ENCODE measurements at regions not wholly inside any gene's neighbourhood (a gene's known extent, or its start where the extent isn't known, plus 50 kb on each side); places are given as distances from the start of the nearest gene placed in this dataset.

- no peak for TF ChIP-seq HNF4A (conservative IDR thresholded peaks at IDR 0.05)
- TF ChIP-seq EGR1 (IDR thresholded peaks at IDR 0.05; ENCODE audit: low read depth in 2 of 2), result no peak
- no peak for TF ChIP-seq RXRA (IDR thresholded peaks at IDR 0.05)
- TF ChIP-seq JUND (IDR thresholded peaks at IDR 0.05), result no peak
Observed at GRCh38 chr21:38937844-38938243, 132.1 kb downstream of the ETS2 start (continued).

GRCh38 chr21:38937286-38937790 is 131.6 kb downstream of the ETS2 start:
- H3K9me3 ChIP-seq (ENCODE audit: control insufficient read depth in 4 of 4, low read length in 3 of 4), result no peaks in the 10 kb centered on the region
- no peaks in the 10 kb centered on the region for H3K27me3 ChIP-seq (ENCODE audit: control insufficient read depth in 4 of 4, insufficient read depth in 4 of 4, low read length in 3 of 4)
- no peak for DNase-seq (ENCODE audit: low spot score)
- H3K27ac ChIP-seq (ENCODE audit: low read depth in 1 of 2, low read length in 2 of 2), result no peak overlapping the region
- WGBS, result 92% methylated on average over 4 of the region's 4 CpGs
- TF ChIP-seq NR2F2 (IDR thresholded peaks at IDR 0.05) (no peak), SP1 (IDR thresholded peaks at IDR 0.05) (no peak), FOXA1 (IDR thresholded peaks at IDR 0.05) (no peak), MAX (IDR thresholded peaks at IDR 0.05) (no peak), REST (IDR thresholded peaks at IDR 0.05) (no peak), EGR1 (IDR thresholded peaks at IDR 0.05; ENCODE audit: low read depth in 2 of 2) (no peak), TAF1 (conservative IDR thresholded peaks at IDR 0.05) (no peak), RXRA (IDR thresholded peaks at IDR 0.05) (no peak), HNF4A (conservative IDR thresholded peaks at IDR 0.05) (no peak), FOXA2 (IDR thresholded peaks at IDR 0.05) (no peak), JUND (IDR thresholded peaks at IDR 0.05) (no peak), RAD21 (IDR thresholded peaks at IDR 0.05) (no peak), HNF4G (IDR thresholded peaks at IDR 0.05) (no peak), GABPA (IDR thresholded peaks at IDR 0.05 in 1 of 2, conservative IDR thresholded peaks at IDR 0.05 in 1 of 2) (no peak), YY1 (IDR thresholded peaks at IDR 0.05) (no peak)
- TF ChIP-seq, protein P1, sequence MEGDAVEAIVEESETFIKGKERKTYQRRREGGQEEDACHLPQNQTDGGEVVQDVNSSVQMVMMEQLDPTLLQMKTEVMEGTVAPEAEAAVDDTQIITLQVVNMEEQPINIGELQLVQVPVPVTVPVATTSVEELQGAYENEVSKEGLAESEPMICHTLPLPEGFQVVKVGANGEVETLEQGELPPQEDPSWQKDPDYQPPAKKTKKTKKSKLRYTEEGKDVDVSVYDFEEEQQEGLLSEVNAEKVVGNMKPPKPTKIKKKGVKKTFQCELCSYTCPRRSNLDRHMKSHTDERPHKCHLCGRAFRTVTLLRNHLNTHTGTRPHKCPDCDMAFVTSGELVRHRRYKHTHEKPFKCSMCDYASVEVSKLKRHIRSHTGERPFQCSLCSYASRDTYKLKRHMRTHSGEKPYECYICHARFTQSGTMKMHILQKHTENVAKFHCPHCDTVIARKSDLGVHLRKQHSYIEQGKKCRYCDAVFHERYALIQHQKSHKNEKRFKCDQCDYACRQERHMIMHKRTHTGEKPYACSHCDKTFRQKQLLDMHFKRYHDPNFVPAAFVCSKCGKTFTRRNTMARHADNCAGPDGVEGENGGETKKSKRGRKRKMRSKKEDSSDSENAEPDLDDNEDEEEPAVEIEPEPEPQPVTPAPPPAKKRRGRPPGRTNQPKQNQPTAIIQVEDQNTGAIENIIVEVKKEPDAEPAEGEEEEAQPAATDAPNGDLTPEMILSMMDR (IDR thresholded peaks at IDR 0.05; ENCODE audit: low read depth, low read length, missing input control), result no peak
- TF ChIP-seq, protein P2, sequence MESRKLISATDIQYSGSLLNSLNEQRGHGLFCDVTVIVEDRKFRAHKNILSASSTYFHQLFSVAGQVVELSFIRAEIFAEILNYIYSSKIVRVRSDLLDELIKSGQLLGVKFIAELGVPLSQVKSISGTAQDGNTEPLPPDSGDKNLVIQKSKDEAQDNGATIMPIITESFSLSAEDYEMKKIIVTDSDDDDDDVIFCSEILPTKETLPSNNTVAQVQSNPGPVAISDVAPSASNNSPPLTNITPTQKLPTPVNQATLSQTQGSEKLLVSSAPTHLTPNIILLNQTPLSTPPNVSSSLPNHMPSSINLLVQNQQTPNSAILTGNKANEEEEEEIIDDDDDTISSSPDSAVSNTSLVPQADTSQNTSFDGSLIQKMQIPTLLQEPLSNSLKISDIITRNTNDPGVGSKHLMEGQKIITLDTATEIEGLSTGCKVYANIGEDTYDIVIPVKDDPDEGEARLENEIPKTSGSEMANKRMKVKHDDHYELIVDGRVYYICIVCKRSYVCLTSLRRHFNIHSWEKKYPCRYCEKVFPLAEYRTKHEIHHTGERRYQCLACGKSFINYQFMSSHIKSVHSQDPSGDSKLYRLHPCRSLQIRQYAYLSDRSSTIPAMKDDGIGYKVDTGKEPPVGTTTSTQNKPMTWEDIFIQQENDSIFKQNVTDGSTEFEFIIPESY (IDR thresholded peaks at IDR 0.05), result no peak
- TF ChIP-seq, protein P3, sequence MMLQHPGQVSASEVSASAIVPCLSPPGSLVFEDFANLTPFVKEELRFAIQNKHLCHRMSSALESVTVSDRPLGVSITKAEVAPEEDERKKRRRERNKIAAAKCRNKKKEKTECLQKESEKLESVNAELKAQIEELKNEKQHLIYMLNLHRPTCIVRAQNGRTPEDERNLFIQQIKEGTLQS (IDR thresholded peaks at IDR 0.05), result no peak
- no peaks in the 10 kb centered on the region for H3K4me1 ChIP-seq (ENCODE audit: control insufficient read depth in 4 of 4, insufficient read depth in 4 of 4, low read length in 3 of 4)
- no peak overlapping the region for H3K9ac ChIP-seq (ENCODE audit: low read depth in 1 of 2, low read length in 2 of 2)
- no peaks in the 10 kb centered on the region for H3K36me3 ChIP-seq (ENCODE audit: control insufficient read depth in 4 of 4, insufficient read depth in 3 of 4, low read depth in 1 of 4, low read length in 3 of 4)
- no peak overlapping the region for H3K4me3 ChIP-seq (ENCODE audit: low read depth in 1 of 3, low read length in 3 of 3)
